ENCODE measurements at regions not wholly inside any gene's neighbourhood (a gene's known extent, or its start where the extent isn't known, plus 50 kb on each side); places are given as distances from the start of the nearest gene placed in this dataset.
"Not testable (repeated sequence)": the region's sequence is repeated elsewhere in the genome, so short reads cannot be mapped to it uniquely, and the experiment has no call there.

DNA sequence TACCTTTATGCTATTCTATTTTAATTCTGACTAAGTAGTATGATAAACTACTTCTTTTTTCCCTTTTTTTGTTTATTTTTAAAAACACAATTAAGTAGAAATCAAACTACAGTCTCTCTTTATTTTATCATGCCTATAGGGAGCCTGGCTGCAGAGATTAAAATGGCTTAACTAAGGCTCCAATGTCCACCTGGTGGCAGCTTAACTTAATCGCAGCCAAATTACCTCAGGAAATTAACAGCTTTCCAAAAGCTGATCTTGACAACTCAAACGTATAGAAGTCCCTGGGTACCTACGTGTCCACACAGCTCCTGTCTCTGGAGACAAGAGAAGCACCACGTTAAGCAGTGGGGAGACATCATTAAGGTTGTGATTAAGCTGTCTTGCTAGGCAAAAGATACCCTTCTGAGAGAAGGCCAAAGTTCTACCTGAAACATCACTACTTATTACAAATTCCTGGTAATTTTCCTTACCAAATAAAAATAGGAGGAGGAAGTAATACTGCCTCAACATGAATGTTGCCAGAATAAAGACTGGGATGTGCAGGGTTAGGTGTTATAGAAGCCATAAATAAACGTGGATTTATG is 63.2 kb upstream of the SNX19 start:
- no peak for DNase-seq (ENCODE audit: low read depth, low spot score)
- no peak overlapping the region for H3K27ac ChIP-seq

DNA sequence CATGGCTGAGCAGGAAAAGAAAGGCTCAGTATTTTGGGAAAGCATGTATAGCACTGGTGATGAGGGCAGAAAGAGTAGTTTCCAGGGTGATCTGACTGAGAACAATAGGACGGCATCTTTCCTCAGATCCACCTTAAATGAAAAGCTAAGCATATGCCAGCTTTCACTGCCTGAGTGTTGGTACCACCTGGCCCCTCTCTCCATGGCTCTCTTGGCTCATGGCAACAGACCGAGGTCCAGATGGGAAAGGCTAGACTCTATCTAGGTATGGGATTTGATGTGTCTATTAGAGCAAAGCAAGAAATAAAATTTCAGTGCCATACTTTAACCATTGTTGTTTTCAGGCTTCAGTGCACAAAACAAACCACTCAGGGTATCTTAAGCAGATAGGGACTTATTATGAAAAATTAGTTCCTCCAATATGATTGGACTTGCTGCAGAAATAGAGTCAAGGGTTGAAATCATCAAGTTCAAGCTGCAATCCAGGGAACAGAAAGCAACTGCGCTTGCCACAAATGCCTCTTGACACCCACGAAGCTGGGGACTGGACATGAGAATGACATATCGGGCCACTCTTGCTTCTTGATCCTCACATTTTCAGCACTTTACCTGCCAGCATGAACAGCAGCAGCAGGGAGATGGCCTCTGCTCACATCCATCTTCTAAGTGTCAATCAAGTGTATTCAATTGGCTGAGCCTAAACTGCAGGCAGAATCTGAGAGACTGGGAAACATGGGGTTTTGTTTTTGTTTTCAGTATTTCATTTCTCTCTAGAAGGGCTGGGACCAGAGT is 64.0 kb upstream of the SNX19 start:
- H3K27ac ChIP-seq, result no peak overlapping the region
- no peak for DNase-seq (ENCODE audit: low read depth, low spot score)

DNA sequence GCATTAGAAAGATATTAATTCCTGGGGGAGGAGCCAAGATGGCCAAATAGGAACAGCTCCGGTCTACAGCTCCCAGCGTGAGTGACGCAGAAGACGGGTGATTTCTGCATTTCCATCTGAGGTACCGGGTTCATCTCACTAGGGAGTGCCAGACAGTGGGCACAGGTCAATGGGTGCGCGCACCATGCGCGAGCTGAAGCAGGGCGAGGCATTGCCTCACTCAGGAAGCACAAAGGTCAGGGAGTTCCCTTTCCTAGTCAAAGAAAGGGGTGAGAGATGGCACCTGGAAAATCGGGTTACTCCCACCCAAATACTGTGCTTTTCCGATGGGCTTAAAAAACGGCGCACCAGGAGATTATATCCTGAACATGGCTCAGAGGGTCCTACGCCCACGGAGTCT is 68.0 kb upstream of the SNX19 start:
- DNase-seq (ENCODE audit: low read depth, low spot score); H3K27ac ChIP-seq: not testable (repeated sequence)

DNA sequence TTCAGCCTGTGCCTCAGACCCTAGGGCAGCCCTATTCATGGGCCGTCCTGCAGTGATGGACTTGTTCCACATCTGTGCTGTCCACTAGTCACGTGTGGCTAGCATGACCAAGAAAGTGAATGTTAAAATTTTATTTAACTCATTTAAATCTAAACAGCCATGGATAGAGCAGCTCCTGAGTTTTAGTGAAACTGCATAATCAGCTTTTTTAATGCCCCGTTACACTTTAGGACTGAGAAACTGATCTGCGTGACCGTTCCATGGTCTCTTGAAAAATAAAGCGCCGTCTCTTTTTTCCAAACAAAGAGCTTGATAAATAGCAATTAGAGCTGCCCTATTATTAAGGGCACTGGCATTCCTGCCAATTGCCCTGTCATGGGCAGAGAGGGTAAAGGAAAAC is 76.5 kb upstream of the SNX19 start:
- DNase-seq (ENCODE audit: low read depth, low spot score), result no peak
- no peak overlapping the region for H3K27ac ChIP-seq

DNA sequence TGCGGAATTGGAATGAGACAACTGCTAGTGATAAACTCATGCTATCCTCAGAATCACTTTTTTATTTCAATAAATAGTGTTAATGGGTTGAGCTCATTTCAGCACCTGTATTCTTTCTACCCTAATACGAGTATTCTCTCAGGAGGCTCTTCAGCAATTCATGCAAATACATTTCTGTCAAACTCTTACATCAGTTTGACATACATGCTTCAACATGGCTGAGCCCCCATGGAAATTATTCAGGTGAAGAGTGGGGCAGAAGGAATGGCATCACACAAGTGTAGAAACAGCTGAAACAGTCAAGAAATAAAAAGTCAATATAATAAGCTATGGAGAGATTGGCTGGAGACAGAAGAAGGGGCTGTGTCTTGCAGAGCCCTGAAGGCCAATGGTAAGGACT is 77.8 kb upstream of the SNX19 start:
- DNase-seq (ENCODE audit: low read depth, low spot score), result no peak
- H3K27ac ChIP-seq, result no peak overlapping the region

DNA sequence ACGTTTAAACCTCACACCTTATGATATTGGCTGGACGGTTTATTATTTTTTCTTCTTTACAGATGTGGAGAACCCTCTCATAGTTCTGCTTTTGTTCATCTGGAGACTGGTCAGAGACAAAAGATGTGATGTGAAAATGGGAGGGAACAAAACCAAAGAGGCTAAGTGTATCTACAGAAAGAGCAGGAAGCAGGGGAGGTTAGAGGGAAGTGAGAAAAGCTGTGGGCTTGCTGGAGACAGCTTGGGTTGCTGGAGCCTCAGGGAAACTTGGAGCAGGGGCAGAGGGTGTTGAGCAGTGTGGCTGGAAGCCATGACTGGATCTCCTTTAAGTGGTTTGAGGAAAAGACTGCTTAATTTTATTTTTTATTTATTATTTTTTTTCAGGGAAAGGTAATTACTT is 79.0 kb upstream of the SNX19 start:
- no peak overlapping the region for H3K27ac ChIP-seq
- no peak for DNase-seq (ENCODE audit: low read depth, low spot score)

DNA sequence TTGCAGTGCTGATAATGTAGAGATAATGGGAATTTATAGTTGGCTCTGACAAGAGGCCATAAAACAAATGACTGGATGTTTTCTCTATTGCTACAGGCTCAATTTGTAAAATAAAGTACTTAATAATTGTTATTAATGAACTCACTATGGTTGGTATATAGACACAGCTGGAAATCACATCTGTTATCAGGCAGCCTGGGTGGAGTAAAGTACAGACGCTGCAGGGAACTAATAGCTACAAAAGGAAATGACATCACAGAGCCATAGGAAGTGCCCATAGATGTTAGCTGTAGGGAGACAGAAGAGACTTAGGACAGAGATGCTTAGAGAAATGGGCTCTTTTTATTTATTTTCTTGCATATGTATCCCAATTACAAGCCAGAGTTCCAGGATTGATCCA is 81.0 kb upstream of the SNX19 start:
- H3K27ac ChIP-seq, result no peak overlapping the region

DNA sequence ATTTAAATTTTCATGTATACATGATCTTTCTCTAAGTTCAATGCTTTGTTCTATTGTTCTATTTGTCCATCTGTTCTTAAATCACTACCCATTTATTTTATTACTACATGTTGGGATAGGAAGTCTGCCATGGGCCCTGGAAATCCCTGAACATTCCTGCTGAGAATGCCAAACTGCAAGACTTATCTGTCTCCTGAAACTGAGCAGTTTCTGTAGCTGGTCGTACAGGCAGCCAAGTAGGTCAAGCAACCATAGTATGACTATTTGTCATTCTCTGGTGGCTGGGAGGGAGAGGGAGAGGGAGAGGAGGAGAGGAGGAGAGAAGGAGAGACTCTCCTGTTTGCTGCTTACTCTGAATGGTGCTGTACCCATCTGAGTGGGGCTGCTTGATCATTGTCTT is 82.8 kb upstream of the SNX19 start:
- DNase-seq (ENCODE audit: low read depth, low spot score), result peak; percentile 40
- peak overlapping the region; percentile 83 for H3K27ac ChIP-seq

More for the DNA sequence above, 81.0 kb upstream of the SNX19 start:
- DNase-seq (ENCODE audit: low read depth, low spot score), result no peak

DNA sequence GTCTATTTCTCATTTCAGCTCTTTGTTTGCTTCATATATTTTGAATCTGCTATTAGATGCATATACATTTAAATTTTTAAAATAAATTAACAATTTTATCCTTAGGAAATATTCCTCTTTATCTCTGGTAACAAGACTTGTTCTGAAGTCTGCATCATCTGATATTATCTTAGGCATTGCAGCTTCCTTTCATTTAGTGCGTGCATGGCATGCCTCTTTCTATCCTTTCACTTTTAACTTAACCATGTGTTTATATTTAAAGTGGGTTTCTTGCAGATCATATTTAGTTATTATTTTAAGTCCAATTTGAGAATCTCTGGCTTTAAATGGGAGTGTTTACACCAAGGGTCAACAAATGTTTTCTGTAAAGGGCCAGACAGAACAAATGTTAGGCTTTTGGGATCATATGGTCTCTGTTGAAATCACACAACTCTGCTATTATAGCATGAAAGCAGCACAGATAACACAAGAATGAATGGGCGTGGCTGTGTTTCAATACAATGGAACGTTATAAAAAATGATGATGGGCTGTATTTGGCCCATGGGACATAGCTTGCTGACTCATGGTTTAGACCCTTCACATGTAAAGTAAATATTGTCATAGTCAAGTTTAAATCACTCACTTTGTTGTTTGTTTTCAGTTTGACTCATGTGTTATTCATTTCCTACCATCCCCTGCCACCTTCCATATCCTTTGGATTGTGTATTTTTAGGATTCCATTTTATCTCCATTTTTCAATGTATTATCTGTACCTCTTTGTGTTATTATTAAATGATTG is 83.9 kb upstream of the SNX19 start:
- peak; percentile 80 for DNase-seq (ENCODE audit: low read depth, low spot score)
- peak overlapping the region; percentile 83 for H3K27ac ChIP-seq

DNA sequence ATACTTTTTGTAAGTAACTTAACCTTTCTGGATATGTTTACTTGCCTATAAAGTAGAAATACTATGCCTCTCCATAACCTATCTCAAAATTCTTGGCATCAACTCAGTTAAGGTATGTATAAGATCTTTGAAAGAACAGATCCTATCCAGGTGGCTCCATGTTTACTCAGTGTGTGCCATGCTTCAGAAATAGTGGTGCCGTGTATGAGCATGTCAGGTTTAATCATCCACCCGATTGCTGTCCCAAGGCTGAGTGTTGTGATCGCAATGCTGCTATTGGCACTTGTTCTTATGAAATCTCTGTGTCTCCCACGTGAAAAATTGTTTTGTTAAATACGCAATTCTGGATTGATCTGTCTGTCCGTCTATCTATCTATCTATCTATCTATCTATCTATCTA is 85.9 kb upstream of the SNX19 start:
- peak overlapping the region; percentile 83 for H3K27ac ChIP-seq
- DNase-seq (ENCODE audit: low read depth, low spot score), result peak; percentile 71

DNA sequence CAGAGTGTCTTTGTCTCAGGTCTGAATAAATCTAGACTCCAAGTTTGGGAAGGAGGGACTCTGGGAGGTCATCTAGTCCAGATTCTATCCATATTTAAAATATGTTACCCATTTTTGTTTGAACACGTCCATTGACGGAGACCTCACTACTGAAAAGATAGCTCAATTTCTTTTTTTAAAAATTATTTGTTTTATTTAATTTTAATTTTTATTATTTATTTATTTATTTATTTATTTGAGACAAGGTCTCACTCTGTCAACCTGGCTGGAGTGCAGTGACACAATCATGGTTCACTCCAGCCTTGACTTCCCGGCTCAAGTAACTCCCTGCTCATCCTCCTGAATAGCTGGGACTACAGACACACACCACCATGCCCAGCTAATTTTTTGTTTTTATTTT is 89.5 kb upstream of the SNX19 start:
- DNase-seq (ENCODE audit: low read depth, low spot score), result no peak

DNA sequence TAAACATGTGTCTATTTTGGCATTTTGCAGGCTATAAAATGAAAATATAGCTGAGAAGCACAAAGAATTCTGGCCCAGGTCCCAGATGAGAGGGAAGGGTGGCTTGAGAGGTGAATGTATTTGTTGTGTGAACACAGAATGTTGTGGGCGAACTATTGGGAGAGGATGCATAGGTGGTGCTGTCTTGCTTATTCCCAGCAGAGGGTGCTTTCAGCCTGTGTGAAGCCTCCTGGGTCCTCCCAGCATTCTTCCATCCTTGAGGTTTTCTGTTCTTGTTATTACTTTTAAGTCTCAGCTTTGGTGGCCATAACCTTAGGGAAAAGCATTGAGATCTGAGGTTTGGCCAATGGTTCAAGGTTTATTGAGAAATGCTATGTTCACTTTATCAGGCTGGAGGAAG is 108.7 kb upstream of the SNX19 start:
- no peak for DNase-seq (ENCODE audit: low read depth, low spot score)
- H3K27ac ChIP-seq, result no peak overlapping the region

More for the DNA sequence above, 89.5 kb upstream of the SNX19 start:
- H3K27ac ChIP-seq, result no peak overlapping the region

DNA sequence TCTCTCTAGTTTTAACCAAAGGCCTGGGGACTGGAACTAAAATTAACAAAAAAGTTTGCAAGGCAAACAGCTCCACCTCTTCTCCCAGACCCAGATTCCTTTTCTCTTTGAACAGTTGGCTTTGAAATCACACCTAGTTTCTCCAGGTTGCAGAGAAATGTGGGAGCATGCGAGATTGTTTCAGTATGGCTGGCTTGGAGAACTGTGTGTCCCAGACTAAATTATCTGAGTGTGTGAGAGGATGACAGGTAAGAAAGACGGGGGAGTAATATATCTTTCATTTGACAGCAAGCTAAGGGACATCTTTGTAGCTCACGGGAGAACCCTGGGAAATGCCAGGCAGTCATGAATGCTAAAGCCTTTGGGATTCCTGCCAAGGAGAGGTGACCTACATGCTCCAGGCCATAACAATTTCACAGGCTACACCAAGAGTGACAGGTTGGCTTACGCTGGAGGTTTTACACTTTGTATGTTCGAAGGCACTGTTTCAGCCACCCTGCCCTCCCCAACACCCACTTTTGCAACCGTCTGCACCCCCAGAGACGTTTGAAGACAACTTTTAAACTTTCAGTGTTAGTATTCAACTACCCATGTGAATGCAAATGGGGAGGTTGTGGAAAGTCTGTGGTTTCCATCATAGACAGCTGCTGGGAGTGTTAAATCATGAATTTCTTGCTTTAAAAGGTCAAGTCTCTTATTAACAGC is 109.3 kb upstream of the SNX19 start:
- no peak for DNase-seq (ENCODE audit: low read depth, low spot score)
- H3K27ac ChIP-seq, result no peak overlapping the region

DNA sequence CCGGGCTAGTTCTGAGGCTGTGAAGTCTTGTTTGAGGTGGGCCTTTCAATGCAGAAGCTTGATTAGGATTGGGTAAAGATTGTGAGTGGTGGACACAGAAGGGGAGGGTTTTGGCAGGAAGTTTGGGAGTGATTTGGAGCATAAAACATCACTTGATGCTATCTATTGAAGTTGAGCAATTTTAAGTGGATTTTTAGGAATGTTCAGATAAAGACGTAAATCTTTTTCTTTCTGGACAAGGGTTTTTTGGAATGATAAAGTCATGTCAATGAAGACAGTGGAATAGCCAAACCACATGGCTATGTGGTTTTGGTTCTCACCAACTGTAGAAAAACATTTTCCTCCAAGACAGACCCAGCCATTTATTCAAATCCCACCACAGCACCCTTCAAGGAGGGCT is 111.2 kb upstream of the SNX19 start:
- no peak for DNase-seq (ENCODE audit: low read depth, low spot score)
- H3K27ac ChIP-seq, result no peak overlapping the region

DNA sequence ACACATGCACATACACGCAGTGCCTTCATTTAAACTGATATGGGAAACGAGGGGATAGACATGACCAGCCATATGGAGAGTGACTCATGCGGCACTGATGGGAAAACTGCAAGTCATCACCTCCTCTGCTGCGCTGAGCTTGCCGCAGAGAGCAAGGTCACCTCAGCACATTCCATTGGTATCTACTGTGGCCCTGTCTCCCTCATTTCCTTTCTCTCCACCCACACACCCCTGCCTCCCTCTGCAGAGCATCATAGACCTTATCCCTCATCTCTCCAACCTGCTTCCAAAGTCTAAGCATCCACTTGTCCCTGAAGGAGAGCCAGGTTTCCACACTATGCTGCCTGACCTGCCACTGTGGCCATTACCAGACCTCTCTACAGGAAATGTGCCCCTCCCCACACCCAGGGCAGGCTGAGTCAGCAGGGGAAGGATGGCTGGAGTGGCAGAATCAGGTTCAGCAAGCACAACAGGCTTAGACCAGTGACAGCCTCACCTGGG is 116.9 kb upstream of the SNX19 start:
- peak; percentile 95 for DNase-seq (ENCODE audit: low read depth, low spot score)
- H3K27ac ChIP-seq, result peak overlapping the region; percentile 87

DNA sequence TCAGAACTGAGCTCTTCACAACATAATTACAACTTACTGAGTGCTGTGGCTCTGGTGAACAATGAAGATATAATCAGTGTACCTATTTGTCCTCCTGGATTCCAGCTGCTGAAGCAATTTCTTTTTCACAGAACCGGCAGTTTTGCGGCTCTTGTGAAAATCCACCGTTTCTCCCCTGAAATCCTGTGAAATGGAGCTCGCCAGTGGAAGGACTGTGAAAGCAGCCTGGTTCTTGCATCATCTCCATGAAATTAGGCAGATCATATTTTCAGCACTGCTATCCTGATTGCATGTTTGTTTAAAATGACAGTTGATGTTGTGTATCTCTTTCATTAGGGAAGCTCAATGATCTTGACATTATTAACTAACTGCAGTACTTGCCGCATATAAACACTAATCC is 120.2 kb upstream of the SNX19 start:
- DNase-seq (ENCODE audit: low read depth, low spot score), result no peak
- no peak overlapping the region for H3K27ac ChIP-seq

DNA sequence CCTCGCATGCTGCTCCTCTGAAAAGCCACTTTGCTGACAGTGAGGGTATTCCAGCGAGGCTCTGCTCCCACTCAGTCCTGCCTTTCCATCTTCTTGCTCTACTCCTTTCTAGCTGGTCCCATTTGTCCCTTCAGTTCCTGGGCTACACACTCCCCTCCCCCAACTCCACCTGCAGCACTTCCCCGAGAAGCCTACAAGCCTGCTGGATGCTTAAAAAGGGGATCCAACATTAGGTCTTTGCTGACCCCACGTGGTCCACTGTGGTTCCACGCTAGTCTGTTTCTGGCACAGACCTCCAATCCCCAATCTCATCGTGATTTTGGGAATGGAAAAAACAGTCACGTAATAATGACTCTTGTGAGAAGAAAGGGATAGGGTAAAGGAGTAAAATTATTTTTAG is 121.6 kb upstream of the SNX19 start:
- DNase-seq (ENCODE audit: low read depth, low spot score), result no peak
- no peak overlapping the region for H3K27ac ChIP-seq

DNA sequence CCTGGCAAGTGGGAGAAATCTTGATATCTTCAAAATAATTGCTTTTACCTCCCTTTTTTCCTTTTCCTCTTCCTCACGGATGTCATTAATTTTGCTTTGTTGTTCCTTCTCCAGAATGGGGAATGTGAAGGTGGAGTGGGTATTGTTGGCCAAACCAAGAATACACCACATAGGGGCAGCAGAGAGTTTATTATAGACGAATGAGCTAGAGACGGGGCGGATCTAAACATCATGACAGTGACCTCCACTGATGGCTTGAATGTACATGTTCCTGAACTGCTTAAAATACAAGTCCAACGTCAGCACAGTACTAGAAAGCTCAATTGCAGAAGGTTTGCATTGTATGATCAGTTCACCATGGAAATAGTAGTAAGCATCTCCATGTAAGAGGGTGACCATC is 122.3 kb upstream of the SNX19 start:
- no peak for DNase-seq (ENCODE audit: low read depth, low spot score)
- no peak overlapping the region for H3K27ac ChIP-seq

DNA sequence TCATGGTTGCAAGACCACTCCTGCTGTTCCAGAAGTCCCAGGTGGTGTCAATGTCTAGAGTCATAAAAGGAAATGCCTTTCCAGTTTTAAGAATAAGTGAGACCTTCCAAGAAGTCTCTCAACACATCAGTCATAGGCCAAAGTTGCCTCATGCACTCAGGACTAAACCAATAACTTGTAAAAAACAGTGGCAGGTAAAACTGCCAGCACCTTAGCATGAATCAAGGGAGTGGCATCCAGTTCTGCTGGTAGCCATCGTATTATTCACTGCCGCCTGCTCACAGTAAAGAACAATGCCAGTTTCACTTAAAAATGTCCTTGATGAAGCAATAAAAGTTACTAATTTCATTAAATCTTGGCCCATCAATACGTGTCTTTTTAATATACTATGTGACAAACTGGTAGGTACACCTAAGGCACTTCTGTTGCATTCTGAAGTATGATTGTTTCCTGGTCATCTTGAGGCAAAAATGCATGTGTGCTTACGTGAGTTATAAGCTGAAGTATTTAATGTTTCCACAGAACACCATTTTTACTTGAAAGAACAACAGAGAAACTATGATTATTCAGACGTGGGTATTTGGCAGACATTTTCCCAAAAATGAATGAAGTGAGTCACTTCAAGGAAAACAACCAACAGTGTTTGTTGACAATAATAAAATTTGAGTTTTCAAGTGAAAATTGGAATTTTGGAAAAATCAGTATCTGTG is 125.2 kb upstream of the SNX19 start:
- peak overlapping the region; percentile 91 for H3K27ac ChIP-seq
- DNase-seq (ENCODE audit: low read depth, low spot score), result peak; percentile 90

DNA sequence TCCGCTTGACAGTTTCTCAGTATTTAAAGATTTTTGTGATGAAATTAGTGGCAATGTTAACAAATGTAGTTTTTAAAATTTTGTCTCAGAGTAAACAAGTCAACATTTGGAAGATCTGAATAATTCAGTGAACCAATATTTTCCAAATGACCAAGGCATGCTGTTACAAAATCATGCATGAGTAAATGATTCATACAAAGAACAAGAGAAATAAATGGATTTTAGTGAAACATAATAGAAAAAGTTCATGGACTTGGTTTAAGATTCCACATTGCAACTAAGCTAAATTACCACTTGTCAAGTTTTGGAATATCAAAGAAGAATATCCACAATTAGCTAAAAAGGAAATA is 125.7 kb upstream of the SNX19 start:
- DNase-seq (ENCODE audit: low read depth, low spot score), result no peak
- peak overlapping the region; percentile 91 for H3K27ac ChIP-seq
